Transverse colon (tissue), 4 donors: ENCODE measurements at regions not wholly inside any gene's neighbourhood (a gene's known extent, or its start where the extent isn't known, plus 50 kb on each side); places are given as distances from the start of the nearest gene placed in this dataset.

Experiments used
- POLR2A ChIP-seq: fragments of 450-650 bp; IDR thresholded peaks from one replicate; pipeline ENCODE4 v1.6.1; 2016; ENCODE audit warnings: antibody characterized with exemption, mild to moderate bottlenecking, moderate library complexity
- POLR2AphosphoS5 ChIP-seq, 3 donors: sonication (generic); formaldehyde crosslinking; IDR thresholded peaks; one replicate each; pipeline ENCODE4 v1.6.1; 2016; ENCODE audit warnings: antibody characterized with exemption in 3 of 3
- TF ChIP-seq, protein P1 (sequence below), 5 experiments: fragments of 200-600 bp in 3 of 5; fragments of 450-650 bp in 2 of 5; sonication (generic) in 3 of 5; IDR thresholded peaks; 1 replicate in 2 of 5; 2 replicates in 3 of 5; pipeline ENCODE4 v1.5.1; 2016 to 2017; ENCODE audit warnings: antibody characterized with exemption in 5 of 5, inconsistent platforms in 3 of 5, mild to moderate bottlenecking in 2 of 5, moderate library complexity in 1 of 5

DNA sequence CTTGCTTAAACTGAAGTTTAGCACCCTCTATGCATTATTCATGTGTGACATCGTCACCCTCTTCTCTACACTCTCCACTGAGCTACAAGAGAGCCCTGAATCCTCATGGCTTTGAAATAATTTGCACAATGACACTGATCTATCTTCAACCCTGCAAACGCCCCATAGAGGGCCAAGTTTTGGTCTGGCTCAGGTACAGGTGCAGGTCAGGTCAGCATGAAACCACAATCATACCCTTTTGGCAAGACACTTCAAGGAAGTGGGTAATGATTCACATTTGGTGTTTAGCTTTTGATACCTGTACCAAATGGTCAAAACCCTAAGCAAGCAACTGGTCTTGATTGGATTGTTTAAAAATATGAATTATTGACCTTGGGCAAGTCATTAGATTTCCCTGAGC, 122.2 kb upstream of the CADM1 start:
- TF ChIP-seq, protein P1, sequence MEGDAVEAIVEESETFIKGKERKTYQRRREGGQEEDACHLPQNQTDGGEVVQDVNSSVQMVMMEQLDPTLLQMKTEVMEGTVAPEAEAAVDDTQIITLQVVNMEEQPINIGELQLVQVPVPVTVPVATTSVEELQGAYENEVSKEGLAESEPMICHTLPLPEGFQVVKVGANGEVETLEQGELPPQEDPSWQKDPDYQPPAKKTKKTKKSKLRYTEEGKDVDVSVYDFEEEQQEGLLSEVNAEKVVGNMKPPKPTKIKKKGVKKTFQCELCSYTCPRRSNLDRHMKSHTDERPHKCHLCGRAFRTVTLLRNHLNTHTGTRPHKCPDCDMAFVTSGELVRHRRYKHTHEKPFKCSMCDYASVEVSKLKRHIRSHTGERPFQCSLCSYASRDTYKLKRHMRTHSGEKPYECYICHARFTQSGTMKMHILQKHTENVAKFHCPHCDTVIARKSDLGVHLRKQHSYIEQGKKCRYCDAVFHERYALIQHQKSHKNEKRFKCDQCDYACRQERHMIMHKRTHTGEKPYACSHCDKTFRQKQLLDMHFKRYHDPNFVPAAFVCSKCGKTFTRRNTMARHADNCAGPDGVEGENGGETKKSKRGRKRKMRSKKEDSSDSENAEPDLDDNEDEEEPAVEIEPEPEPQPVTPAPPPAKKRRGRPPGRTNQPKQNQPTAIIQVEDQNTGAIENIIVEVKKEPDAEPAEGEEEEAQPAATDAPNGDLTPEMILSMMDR (IDR thresholded peaks at IDR 0.05): no peak
- TF ChIP-seq POLR2A: no peak
- no peak for TF ChIP-seq POLR2AphosphoS5 (IDR thresholded peaks at IDR 0.05)
